ENCODE measurements at regions not wholly inside any gene's neighbourhood (a gene's known extent, or its start where the extent isn't known, plus 50 kb on each side); places are given as distances from the start of the nearest gene placed in this dataset.

DNA sequence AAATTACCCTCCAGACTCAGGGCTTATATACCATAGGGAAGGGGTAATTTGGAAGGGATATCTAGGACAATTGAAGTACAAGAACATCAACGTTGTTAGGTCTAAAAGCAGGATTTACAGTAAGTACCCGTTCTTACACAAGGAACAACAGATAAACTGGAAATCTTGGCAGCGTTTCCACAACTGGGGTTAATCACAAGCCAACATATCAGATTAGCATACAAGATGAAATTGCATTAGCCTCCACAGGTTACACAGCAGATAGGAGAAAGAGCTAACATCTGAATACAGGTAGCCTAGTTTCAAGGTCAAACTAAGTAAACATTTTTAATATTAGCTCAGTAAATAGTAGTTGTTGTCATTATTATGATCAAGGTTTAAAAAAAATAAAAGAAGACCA is 1214.0 kb upstream of the PCDH20 start:
- TF ChIP-seq, protein P1, sequence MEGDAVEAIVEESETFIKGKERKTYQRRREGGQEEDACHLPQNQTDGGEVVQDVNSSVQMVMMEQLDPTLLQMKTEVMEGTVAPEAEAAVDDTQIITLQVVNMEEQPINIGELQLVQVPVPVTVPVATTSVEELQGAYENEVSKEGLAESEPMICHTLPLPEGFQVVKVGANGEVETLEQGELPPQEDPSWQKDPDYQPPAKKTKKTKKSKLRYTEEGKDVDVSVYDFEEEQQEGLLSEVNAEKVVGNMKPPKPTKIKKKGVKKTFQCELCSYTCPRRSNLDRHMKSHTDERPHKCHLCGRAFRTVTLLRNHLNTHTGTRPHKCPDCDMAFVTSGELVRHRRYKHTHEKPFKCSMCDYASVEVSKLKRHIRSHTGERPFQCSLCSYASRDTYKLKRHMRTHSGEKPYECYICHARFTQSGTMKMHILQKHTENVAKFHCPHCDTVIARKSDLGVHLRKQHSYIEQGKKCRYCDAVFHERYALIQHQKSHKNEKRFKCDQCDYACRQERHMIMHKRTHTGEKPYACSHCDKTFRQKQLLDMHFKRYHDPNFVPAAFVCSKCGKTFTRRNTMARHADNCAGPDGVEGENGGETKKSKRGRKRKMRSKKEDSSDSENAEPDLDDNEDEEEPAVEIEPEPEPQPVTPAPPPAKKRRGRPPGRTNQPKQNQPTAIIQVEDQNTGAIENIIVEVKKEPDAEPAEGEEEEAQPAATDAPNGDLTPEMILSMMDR (IDR thresholded peaks at IDR 0.05; ENCODE audit: poor library complexity) = no peak
- no peak for TF ChIP-seq EZH2 (IDR thresholded peaks at IDR 0.05; ENCODE audit: borderline replicate concordance)

Data from hepatocyte (in vitro differentiated cells).